AG08395 (cell line): ENCODE measurements at regions not wholly inside any gene's neighbourhood (a gene's known extent, or its start where the extent isn't known, plus 50 kb on each side); places are given as distances from the start of the nearest gene placed in this dataset.
"Not testable (repeated sequence)": the region's sequence is repeated elsewhere in the genome, so short reads cannot be mapped to it uniquely, and the experiment has no call there.

ENCODE experiments used
- DNase-seq: peaks from one replicate; pipeline ENCODE4 v3.0.0; 2012; ENCODE audit warnings: mixed read lengths, low spot score

- no peak for DNase-seq
Measured at GRCh38 chr2:18078216-18078615, 199.7 kb downstream of the KCNS3 start.

GRCh38 chr2:18077704-18078103 lies 199.2 kb downstream of the KCNS3 start:
- DNase-seq = peak; percentile 67

- no peak for DNase-seq
Measured at GRCh38 chr2:18077231-18077630, 198.8 kb downstream of the KCNS3 start.

GRCh38 chr2:18074476-18074875 lies 196.0 kb downstream of the KCNS3 start:
- DNase-seq = no peak

GRCh38 chr2:18073601-18074000 lies 195.1 kb downstream of the KCNS3 start:
- no peak for DNase-seq

- DNase-seq = no peak
Measured at GRCh38 chr2:18067588-18068384, 189.3 kb downstream of the KCNS3 start.

GRCh38 chr2:18066894-18067293 lies 188.4 kb downstream of the KCNS3 start:
- DNase-seq = no peak

GRCh38 chr2:18066066-18066465 lies 187.6 kb downstream of the KCNS3 start:
- DNase-seq = no peak

- DNase-seq = no peak
Measured at GRCh38 chr2:18065249-18065648, 186.8 kb downstream of the KCNS3 start.

GRCh38 chr2:18063826-18064470 lies 185.5 kb downstream of the KCNS3 start:
- DNase-seq = no peak

GRCh38 chr2:18062892-18063291 lies 184.4 kb downstream of the KCNS3 start:
- DNase-seq = no peak

- no peak for DNase-seq
Measured at GRCh38 chr2:18061717-18062116, 183.2 kb downstream of the KCNS3 start.

GRCh38 chr2:18057657-18058056 lies 179.2 kb downstream of the KCNS3 start:
- no peak for DNase-seq

- no peak for DNase-seq
Measured at GRCh38 chr2:18055290-18055689, 176.8 kb downstream of the KCNS3 start.

GRCh38 chr2:18050001-18050400 lies 171.5 kb downstream of the KCNS3 start:
- DNase-seq = no peak

- DNase-seq = no peak
Measured at GRCh38 chr2:18049325-18049724, 170.9 kb downstream of the KCNS3 start.

GRCh38 chr2:18047896-18048657 lies 169.6 kb downstream of the KCNS3 start:
- DNase-seq = peak; percentile 74

GRCh38 chr2:18047213-18047611 lies 168.7 kb downstream of the KCNS3 start:
- DNase-seq = no peak

- DNase-seq = peak; percentile 67
Measured at GRCh38 chr2:18046558-18047212, 168.2 kb downstream of the KCNS3 start.

- no peak for DNase-seq
Measured at GRCh38 chr2:18046017-18046416, 167.6 kb downstream of the KCNS3 start.

- DNase-seq = no peak
Measured at GRCh38 chr2:18045230-18045629, 166.8 kb downstream of the KCNS3 start.

GRCh38 chr2:18017381-18017780 lies 138.9 kb downstream of the KCNS3 start:
- not testable (repeated sequence) for DNase-seq
